ENCODE measurements at regions not wholly inside any gene's neighbourhood (a gene's known extent, or its start where the extent isn't known, plus 50 kb on each side); places are given as distances from the start of the nearest gene placed in this dataset.

- ChIA-PET CTCF (no interaction called here), POLR2A (no interaction called here)
These were observed 578.2 kb downstream of the ANKRD7 start for GRCh38 chr7:118802726-118803125.

GRCh38 chr7:118826246-118826645 is 601.7 kb downstream of the ANKRD7 start:
- TF ChIP-seq FOXA1 (IDR thresholded peaks at IDR 0.05) (no peak), FOXM1 (IDR thresholded peaks at IDR 0.05; ENCODE audit: borderline replicate concordance) (no peak), HDGF (IDR thresholded peaks at IDR 0.05; ENCODE audit: borderline replicate concordance) (no peak), SUZ12 (IDR thresholded peaks at IDR 0.05) (no peak), PKNOX1 (IDR thresholded peaks at IDR 0.05) (no peak), ARNT (IDR thresholded peaks at IDR 0.05) (no peak), ELF4 (IDR thresholded peaks at IDR 0.05) (no peak), FOXK2 (IDR thresholded peaks at IDR 0.05) (no peak), SP1 (IDR thresholded peaks at IDR 0.05) (no peak), TARDBP (IDR thresholded peaks at IDR 0.05) (no peak), CTBP1 (IDR thresholded peaks at IDR 0.05; ENCODE audit: borderline replicate concordance) (no peak)
- DNase-seq (ENCODE audit: extremely low spot score), result no peak
- POLR2A ChIA-PET, result no interaction called here
- CTCF ChIA-PET, result no interaction called here

More at GRCh38 chr7:118802726-118803125, 578.2 kb downstream of the ANKRD7 start:
- TF ChIP-seq L3MBTL2 (conservative IDR thresholded peaks at IDR 0.05) (no peak), FOXA1 (IDR thresholded peaks at IDR 0.05) (no peak), NFRKB (IDR thresholded peaks at IDR 0.05) (no peak), LEF1 (IDR thresholded peaks at IDR 0.05; ENCODE audit: borderline replicate concordance) (no peak), FOXK2 (IDR thresholded peaks at IDR 0.05) (no peak), SP1 (IDR thresholded peaks at IDR 0.05) (no peak), ELF4 (IDR thresholded peaks at IDR 0.05) (no peak), SUZ12 (IDR thresholded peaks at IDR 0.05) (no peak), FOXM1 (IDR thresholded peaks at IDR 0.05; ENCODE audit: borderline replicate concordance) (no peak), BHLHE40 (IDR thresholded peaks at IDR 0.05; ENCODE audit: borderline replicate concordance) (no peak), PKNOX1 (IDR thresholded peaks at IDR 0.05) (no peak), HDGF (IDR thresholded peaks at IDR 0.05; ENCODE audit: borderline replicate concordance) (no peak), ARNT (IDR thresholded peaks at IDR 0.05) (no peak), ZNF384 (IDR thresholded peaks at IDR 0.05) (no peak), CTBP1 (IDR thresholded peaks at IDR 0.05; ENCODE audit: borderline replicate concordance) (no peak), TARDBP (IDR thresholded peaks at IDR 0.05) (no peak)
- no peak for DNase-seq (ENCODE audit: extremely low spot score)

- DNase-seq (ENCODE audit: extremely low spot score), result no peak
- no peak for TF ChIP-seq PKNOX1 (IDR thresholded peaks at IDR 0.05)
- TF ChIP-seq FOXA1 (IDR thresholded peaks at IDR 0.05), result no peak
- TF ChIP-seq NFRKB (IDR thresholded peaks at IDR 0.05), result no peak
- ChIA-PET POLR2A (no interaction called here), CTCF (no interaction called here)
These were observed 612.4 kb downstream of the ANKRD7 start for GRCh38 chr7:118836933-118837332.

- ChIA-PET POLR2A (no interaction called here), CTCF (no interaction called here)
- no peak for DNase-seq (ENCODE audit: extremely low spot score)
- TF ChIP-seq FOXA1 (IDR thresholded peaks at IDR 0.05), result no peak
- no peak for TF ChIP-seq L3MBTL2 (conservative IDR thresholded peaks at IDR 0.05)
- no peak for TF ChIP-seq NFRKB (IDR thresholded peaks at IDR 0.05)
- no peak for TF ChIP-seq ARNT (IDR thresholded peaks at IDR 0.05)
- no peak for TF ChIP-seq PKNOX1 (IDR thresholded peaks at IDR 0.05)
- TF ChIP-seq TARDBP (IDR thresholded peaks at IDR 0.05), result no peak
- no peak for TF ChIP-seq SP1 (IDR thresholded peaks at IDR 0.05)
- TF ChIP-seq FOXM1 (IDR thresholded peaks at IDR 0.05; ENCODE audit: borderline replicate concordance), result no peak
- TF ChIP-seq LEF1 (IDR thresholded peaks at IDR 0.05; ENCODE audit: borderline replicate concordance), result no peak
- TF ChIP-seq FOXK2 (IDR thresholded peaks at IDR 0.05), result no peak
- TF ChIP-seq ZNF384 (IDR thresholded peaks at IDR 0.05), result no peak
- no peak for TF ChIP-seq HDGF (IDR thresholded peaks at IDR 0.05; ENCODE audit: borderline replicate concordance)
- TF ChIP-seq ELF4 (IDR thresholded peaks at IDR 0.05), result no peak
- no peak for TF ChIP-seq SUZ12 (IDR thresholded peaks at IDR 0.05)
- no peak for TF ChIP-seq BHLHE40 (IDR thresholded peaks at IDR 0.05; ENCODE audit: borderline replicate concordance)
These were observed 615.0 kb downstream of the ANKRD7 start for GRCh38 chr7:118839515-118839914.

- ChIA-PET POLR2A (no interaction called here), CTCF (no interaction called here)
These were observed 619.0 kb downstream of the ANKRD7 start for GRCh38 chr7:118843456-118843855.

More at GRCh38 chr7:118843456-118843855, 619.0 kb downstream of the ANKRD7 start:
- no peak for TF ChIP-seq NFRKB (IDR thresholded peaks at IDR 0.05)
- no peak for TF ChIP-seq BHLHE40 (IDR thresholded peaks at IDR 0.05; ENCODE audit: borderline replicate concordance)
- TF ChIP-seq PKNOX1 (IDR thresholded peaks at IDR 0.05), result no peak
- TF ChIP-seq TARDBP (IDR thresholded peaks at IDR 0.05), result no peak
- no peak for TF ChIP-seq ZNF384 (IDR thresholded peaks at IDR 0.05)
- TF ChIP-seq ARNT (IDR thresholded peaks at IDR 0.05), result no peak
- no peak for TF ChIP-seq FOXK2 (IDR thresholded peaks at IDR 0.05)
- no peak for TF ChIP-seq HDGF (IDR thresholded peaks at IDR 0.05; ENCODE audit: borderline replicate concordance)
- TF ChIP-seq CTBP1 (IDR thresholded peaks at IDR 0.05; ENCODE audit: borderline replicate concordance), result no peak
- no peak for TF ChIP-seq LEF1 (IDR thresholded peaks at IDR 0.05; ENCODE audit: borderline replicate concordance)
- TF ChIP-seq FOXM1 (IDR thresholded peaks at IDR 0.05; ENCODE audit: borderline replicate concordance), result no peak
- no peak for TF ChIP-seq L3MBTL2 (conservative IDR thresholded peaks at IDR 0.05)
- TF ChIP-seq SUZ12 (IDR thresholded peaks at IDR 0.05), result no peak
- TF ChIP-seq FOXA1 (IDR thresholded peaks at IDR 0.05), result no peak
- TF ChIP-seq ELF4 (IDR thresholded peaks at IDR 0.05), result no peak
- no peak for DNase-seq (ENCODE audit: extremely low spot score)
